Chondrocyte (in vitro differentiated cells): ENCODE measurements at regions not wholly inside any gene's neighbourhood (a gene's known extent, or its start where the extent isn't known, plus 50 kb on each side); places are given as distances from the start of the nearest gene placed in this dataset.

Experiments
- DNase-seq: peaks from one replicate; pipeline ENCODE4 v3.0.0; 2021; ENCODE audit warnings: mixed read lengths, low spot score
- H3K27ac Mint-ChIP-seq: one replicate; pipeline ENCODE4 v1.8.0; 2021; ENCODE audit warnings: mild to moderate bottlenecking, moderate library complexity, mixed read lengths; ENCODE audit not compliant: unreplicated experiment
- H3K27me3 Mint-ChIP-seq: 2 replicates; pipeline ENCODE4 v1.8.0; 2021; ENCODE audit warnings: low read depth, mixed read lengths
- H3K36me3 Mint-ChIP-seq: 2 replicates; pipeline ENCODE4 v1.8.0; 2021; ENCODE audit warnings: low read depth, mixed read lengths
- H3K4me1 Mint-ChIP-seq: 2 replicates; pipeline ENCODE4 v1.8.0; 2021; ENCODE audit warnings: low read depth, mild to moderate bottlenecking, mixed read lengths
- H3K4me3 Mint-ChIP-seq: one replicate; pipeline ENCODE4 v1.8.0; 2021; ENCODE audit warnings: mild to moderate bottlenecking, moderate library complexity, mixed read lengths; ENCODE audit not compliant: unreplicated experiment
- H3K9me3 Mint-ChIP-seq: 2 replicates; pipeline ENCODE4 v1.8.0; 2021; ENCODE audit warnings: low read depth, mixed read lengths
- CTCF ChIP-seq: fragments of 200-600 bp; sonication (generic); IDR thresholded peaks from 2 replicates; pipeline ENCODE4 v1.5.0; 2021; ENCODE audit warnings: antibody characterized with exemption, mild to moderate bottlenecking, moderate library complexity

GRCh38 chr12:13379531-13380188 lies 183.1 kb downstream of the EMP1 start:
- Mint-ChIP-seq H3K4me1 (no peaks in the 10 kb centered on the region), H3K36me3 (no peaks in the 10 kb centered on the region), H3K27ac (no peak overlapping the region), H3K9me3 (peaks cover 4% of the 10 kb centered on the region), H3K27me3 (peaks cover 16% of the 10 kb centered on the region), H3K4me3 (no peak overlapping the region)
- TF ChIP-seq CTCF: no peak
- DNase-seq: no peak

- TF ChIP-seq CTCF: no peak
- Mint-ChIP-seq H3K36me3 (no peaks in the 10 kb centered on the region), H3K9me3 (peaks cover 4% of the 10 kb centered on the region), H3K27me3 (peaks cover 21% of the 10 kb centered on the region), H3K4me1 (no peaks in the 10 kb centered on the region), H3K4me3 (no peak overlapping the region), H3K27ac (no peak overlapping the region)
- no peak for DNase-seq
Measured at GRCh38 chr12:13377698-13378097, 181.2 kb downstream of the EMP1 start.

GRCh38 chr12:13376610-13377373 lies 180.3 kb downstream of the EMP1 start:
- peaks cover 4% of the 10 kb centered on the region for H3K9me3 Mint-ChIP-seq
- H3K36me3 Mint-ChIP-seq: no peaks in the 10 kb centered on the region
- H3K4me1 Mint-ChIP-seq: no peaks in the 10 kb centered on the region
- no peak overlapping the region for H3K4me3 Mint-ChIP-seq
- H3K27me3 Mint-ChIP-seq: peaks cover 28% of the 10 kb centered on the region
- no peak overlapping the region for H3K27ac Mint-ChIP-seq
- no peak for DNase-seq
- TF ChIP-seq CTCF: no peak

- H3K36me3 Mint-ChIP-seq: no peaks in the 10 kb centered on the region
- DNase-seq: no peak
- TF ChIP-seq CTCF: no peak
- peaks cover 27% of the 10 kb centered on the region for H3K27me3 Mint-ChIP-seq
- no peak overlapping the region for H3K27ac Mint-ChIP-seq
- H3K4me3 Mint-ChIP-seq: no peak overlapping the region
- peaks cover 4% of the 10 kb centered on the region for H3K9me3 Mint-ChIP-seq
- no peaks in the 10 kb centered on the region for H3K4me1 Mint-ChIP-seq
Measured at GRCh38 chr12:13375583-13376345, 179.2 kb downstream of the EMP1 start.

GRCh38 chr12:13374793-13375192 lies 178.3 kb downstream of the EMP1 start:
- Mint-ChIP-seq H3K4me3 (no peak overlapping the region), H3K27ac (no peak overlapping the region), H3K27me3 (peaks cover 23% of the 10 kb centered on the region), H3K9me3 (peaks cover 4% of the 10 kb centered on the region), H3K4me1 (no peaks in the 10 kb centered on the region), H3K36me3 (no peaks in the 10 kb centered on the region)
- TF ChIP-seq CTCF: no peak
- DNase-seq: no peak
